ENCODE measurements at regions not wholly inside any gene's neighbourhood (a gene's known extent, or its start where the extent isn't known, plus 50 kb on each side); places are given as distances from the start of the nearest gene placed in this dataset.

DNA sequence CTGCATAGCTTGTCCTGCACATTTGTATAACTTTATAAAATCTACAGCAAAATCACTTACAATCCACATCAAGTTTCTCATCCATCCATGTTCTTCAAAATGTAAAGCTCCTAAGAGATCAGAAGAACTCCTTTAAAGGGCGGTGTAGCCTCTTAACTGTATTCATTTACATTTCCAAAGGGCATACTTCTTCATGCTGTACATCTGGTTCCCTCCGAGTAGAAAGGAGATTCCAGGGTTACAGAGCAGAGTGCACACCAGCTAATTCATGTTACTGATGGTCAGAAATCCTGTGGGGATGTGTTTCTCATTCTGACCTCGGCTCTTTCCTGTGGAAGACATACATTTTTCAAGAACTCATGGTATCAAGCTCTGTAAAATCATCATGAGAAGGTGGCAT is 231.8 kb downstream of the ARAP2 start:
- intact Hi-C loops (cut with DNase I) = no loop called here

GRCh38 chr4:36013206-36013605 is 231.1 kb downstream of the ARAP2 start:
- no peak for DNase-seq
- intact Hi-C loops (cut with DNase I) = no loop called here

More for the DNA sequence above, 231.8 kb downstream of the ARAP2 start:
- DNase-seq = no peak
